Right ventricle myocardium superior (tissue), 1 donor: ENCODE measurements at regions not wholly inside any gene's neighbourhood (a gene's known extent, or its start where the extent isn't known, plus 50 kb on each side); places are given as distances from the start of the nearest gene placed in this dataset.
"Not testable (repeated sequence)": the region's sequence is repeated elsewhere in the genome, so short reads cannot be mapped to it uniquely, and the experiment has no call there.

Experiments used
- ATAC-seq: fragments of 200-7000 bp; cut with Tn5 transposase; one replicate; pipeline ENCODE4 v1.9.1; 2020; ENCODE audit warnings: mild to moderate bottlenecking; ENCODE audit not compliant: poor library complexity
- DNase-seq: peaks from one replicate; pipeline ENCODE4 v3.0.0-alpha.2; 2020
- intact Hi-C: fragments of 100-400 bp; cut with DNase I; formaldehyde crosslinking; loops from one replicate; pipeline ENCODE4 v1.11.2; 2022
- donor health status: DM: no; HTN: yes; CAD: no; lungs with severe emphysema.

GRCh38 chr7:39869888-39870522 is 80.1 kb upstream of the CDK13 start:
- DNase-seq, ATAC-seq, intact Hi-C loops: not testable (repeated sequence)

GRCh38 chr7:39871610-39872009 is 78.4 kb upstream of the CDK13 start:
- ATAC-seq, DNase-seq, intact Hi-C loops: not testable (repeated sequence)

GRCh38 chr7:39880556-39880955 is 69.5 kb upstream of the CDK13 start:
- ATAC-seq, result no peak
- no peak for DNase-seq
- intact Hi-C loops, result no loop called here

GRCh38 chr7:39882148-39882784 is 67.8 kb upstream of the CDK13 start:
- DNase-seq (no peak), ATAC-seq (no peak)
- intact Hi-C loops, result no loop called here

- no peak for ATAC-seq
- no peak for DNase-seq
- intact Hi-C loops, result no loop called here
Measured at GRCh38 chr7:39883812-39884390, 66.2 kb upstream of the CDK13 start.

GRCh38 chr7:39888171-39888853 is 61.7 kb upstream of the CDK13 start:
- ATAC-seq (no peak), DNase-seq (no peak)
- intact Hi-C loops, result no loop called here

- intact Hi-C loops, result no loop called here
- no peak for DNase-seq
- ATAC-seq, result no peak
Measured at GRCh38 chr7:39890411-39890810, 59.6 kb upstream of the CDK13 start.

- intact Hi-C loops, result no loop called here
Measured at GRCh38 chr7:39891894-39892293, 58.2 kb upstream of the CDK13 start.

GRCh38 chr7:39892361-39892760 is 57.7 kb upstream of the CDK13 start:
- intact Hi-C loops, result no loop called here
- ATAC-seq (no peak), DNase-seq (no peak)

More at GRCh38 chr7:39891894-39892293, 58.2 kb upstream of the CDK13 start:
- DNase-seq (no peak), ATAC-seq (no peak)

GRCh38 chr7:39894904-39895303 is 55.2 kb upstream of the CDK13 start:
- ATAC-seq (no peak), DNase-seq (no peak)
- intact Hi-C loops, result no loop called here

- no peak for DNase-seq
- ATAC-seq, result no peak
- intact Hi-C loops, result loop anchor here (2.0 kb wide), 1 partner anchor 156 kb away; no protein-coding TSS in a partner anchor
Measured at GRCh38 chr7:39896840-39897239, 53.2 kb upstream of the CDK13 start.

- ATAC-seq (peak; percentile 75), DNase-seq (no peak)
- intact Hi-C loops, result no loop called here
Measured at GRCh38 chr7:39898867-39899266, 51.2 kb upstream of the CDK13 start.
